Activated naive CD8-positive, alpha-beta T cell treated with anti-CD3 and anti-CD28 coated beads, Interleukin-2, amount 50 U/mL, for 24 hours (primary cell): ENCODE measurements at regions not wholly inside any gene's neighbourhood (a gene's known extent, or its start where the extent isn't known, plus 50 kb on each side); places are given as distances from the start of the nearest gene placed in this dataset.
"Not testable (repeated sequence)": the region's sequence is repeated elsewhere in the genome, so short reads cannot be mapped to it uniquely, and the experiment has no call there.

Source experiments
- ATAC-seq: fragments of 150-1000 bp; cut with Tn5 transposase; one replicate; pipeline ENCODE4 v1.10.0; 2021
- DNase-seq: peaks from one replicate; pipeline ENCODE4 v3.0.0; 2021
- H3K27ac Mint-ChIP-seq: one replicate; pipeline ENCODE4 v1.8.0; 2021; ENCODE audit warnings: mild to moderate bottlenecking, mixed read lengths
- H3K27me3 Mint-ChIP-seq: one replicate; pipeline ENCODE4 v1.8.0; 2021; ENCODE audit warnings: mixed read lengths
- H3K36me3 Mint-ChIP-seq: one replicate; pipeline ENCODE4 v1.8.0; 2021; ENCODE audit warnings: low read depth, mixed read lengths
- H3K4me1 Mint-ChIP-seq: one replicate; pipeline ENCODE4 v1.8.0; 2021; ENCODE audit warnings: mixed read lengths
- H3K4me3 Mint-ChIP-seq: one replicate; pipeline ENCODE4 v1.8.0; 2021; ENCODE audit warnings: mild to moderate bottlenecking, moderate library complexity, mixed read lengths
- H3K9me3 Mint-ChIP-seq: one replicate; pipeline ENCODE4 v1.8.0; 2021; ENCODE audit warnings: mixed read lengths

DNA sequence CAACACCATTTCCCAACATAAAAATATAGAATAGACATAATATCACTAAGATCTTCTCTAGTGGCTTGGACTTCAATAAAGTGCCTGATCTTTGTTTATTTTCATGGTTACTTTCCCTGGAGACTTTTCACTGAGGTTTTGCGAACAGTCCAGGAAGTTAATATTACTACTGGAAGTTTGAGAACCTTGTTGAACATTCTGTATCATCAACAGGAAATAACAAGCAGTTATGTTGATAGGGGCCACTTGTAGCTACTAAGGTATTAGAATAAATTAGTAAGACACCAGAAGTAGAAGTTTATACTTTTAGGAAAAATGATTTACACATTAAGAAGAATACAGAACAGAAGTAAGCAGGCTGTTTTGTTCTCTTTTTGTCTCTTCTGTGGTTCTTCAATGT is 180.2 kb downstream of the TFAP2B start:
- no peak overlapping the region for H3K27ac Mint-ChIP-seq
- H3K9me3 Mint-ChIP-seq: peaks cover 4% of the 10 kb centered on the region
- H3K4me3 Mint-ChIP-seq: no peak overlapping the region
- H3K27me3 Mint-ChIP-seq: no peaks in the 10 kb centered on the region
- ATAC-seq (no peak), DNase-seq (no peak)
- no peaks in the 10 kb centered on the region for H3K36me3 Mint-ChIP-seq
- no peaks in the 10 kb centered on the region for H3K4me1 Mint-ChIP-seq

DNA sequence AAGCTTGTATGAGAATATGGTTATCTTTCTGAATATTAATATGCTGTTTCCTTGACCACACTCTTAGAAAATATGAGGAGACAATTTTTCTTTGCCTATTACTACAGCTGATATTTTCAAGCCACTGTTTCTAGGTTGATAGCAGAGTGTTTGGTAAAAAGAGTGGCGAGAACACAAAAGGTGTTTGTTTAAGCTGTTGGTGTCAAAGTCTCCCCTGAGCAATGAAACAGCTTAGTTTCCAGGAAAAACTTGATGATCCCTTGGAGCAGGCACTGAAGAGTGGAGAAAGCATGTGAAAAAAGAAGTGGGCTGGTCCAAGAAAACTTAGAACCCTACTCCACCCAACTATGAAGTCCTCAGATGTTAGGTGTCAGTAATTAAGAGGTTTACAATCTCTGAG is 182.7 kb downstream of the TFAP2B start:
- no peak for DNase-seq
- Mint-ChIP-seq H3K27me3 (no peaks in the 10 kb centered on the region), H3K36me3 (no peaks in the 10 kb centered on the region), H3K27ac (no peak overlapping the region), H3K9me3 (peaks cover 4% of the 10 kb centered on the region), H3K4me1 (no peaks in the 10 kb centered on the region), H3K4me3 (no peak overlapping the region)
- no peak for ATAC-seq

DNA sequence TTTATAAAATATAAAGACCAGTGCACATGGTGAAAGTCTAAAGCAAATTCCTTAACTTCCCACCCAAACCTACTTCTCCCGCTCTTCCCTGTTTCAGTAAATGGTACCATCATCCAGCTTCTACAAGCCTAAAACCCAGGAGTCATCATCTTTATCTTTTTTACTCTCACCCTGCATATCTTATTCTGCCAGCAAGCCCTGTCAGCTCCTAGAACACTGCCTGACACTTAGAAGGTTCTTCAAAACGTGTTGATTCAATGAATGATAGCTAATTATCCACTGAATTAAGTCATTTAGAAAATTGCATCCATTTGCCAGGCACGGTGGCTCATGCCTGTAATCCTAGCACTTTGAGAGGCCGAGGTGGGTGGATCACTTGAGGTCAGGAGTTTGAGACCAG is 185.7 kb downstream of the TFAP2B start:
- no peaks in the 10 kb centered on the region for H3K36me3 Mint-ChIP-seq
- H3K27ac Mint-ChIP-seq: no peak overlapping the region
- no peaks in the 10 kb centered on the region for H3K27me3 Mint-ChIP-seq
- no peak for ATAC-seq
- DNase-seq: no peak
- H3K4me1 Mint-ChIP-seq: no peaks in the 10 kb centered on the region
- H3K4me3 Mint-ChIP-seq: no peak overlapping the region
- no peaks in the 10 kb centered on the region for H3K9me3 Mint-ChIP-seq

DNA sequence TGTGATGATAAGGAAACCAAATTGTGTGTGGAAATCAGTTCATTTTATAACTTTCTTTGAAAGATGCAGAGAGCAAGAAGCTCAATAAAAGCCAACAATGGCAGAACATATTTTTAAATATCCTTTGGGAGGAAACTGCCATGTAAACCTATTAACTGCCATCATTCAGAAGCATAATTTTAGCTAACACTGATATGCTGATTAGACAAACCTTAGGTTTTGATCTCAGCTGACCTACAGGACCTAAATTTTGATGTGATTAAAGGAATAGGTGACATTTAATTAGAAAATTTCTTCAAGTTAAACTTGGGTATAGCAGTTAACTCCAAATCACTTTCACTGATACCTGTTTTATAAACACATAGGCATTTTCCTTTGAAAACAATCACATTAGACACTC is 187.1 kb downstream of the TFAP2B start:
- DNase-seq (no peak), ATAC-seq (no peak)
- Mint-ChIP-seq H3K4me3 (no peak overlapping the region), H3K27ac (no peak overlapping the region), H3K36me3 (no peaks in the 10 kb centered on the region), H3K27me3 (no peaks in the 10 kb centered on the region), H3K9me3 (no peaks in the 10 kb centered on the region), H3K4me1 (no peaks in the 10 kb centered on the region)

GRCh38 chr6:51007237-51007636 is 188.6 kb downstream of the TFAP2B start:
- no peaks in the 10 kb centered on the region for H3K27me3 Mint-ChIP-seq
- no peak for DNase-seq
- no peaks in the 10 kb centered on the region for H3K4me1 Mint-ChIP-seq
- no peak overlapping the region for H3K4me3 Mint-ChIP-seq
- ATAC-seq: no peak
- H3K9me3 Mint-ChIP-seq: no peaks in the 10 kb centered on the region
- no peak overlapping the region for H3K27ac Mint-ChIP-seq
- no peaks in the 10 kb centered on the region for H3K36me3 Mint-ChIP-seq

- H3K36me3 Mint-ChIP-seq, H3K4me3 Mint-ChIP-seq, H3K27me3 Mint-ChIP-seq, H3K4me1 Mint-ChIP-seq, H3K27ac Mint-ChIP-seq, ATAC-seq, H3K9me3 Mint-ChIP-seq, DNase-seq: not testable (repeated sequence)
These were observed 190.0 kb downstream of the TFAP2B start for GRCh38 chr6:51008693-51009092.

DNA sequence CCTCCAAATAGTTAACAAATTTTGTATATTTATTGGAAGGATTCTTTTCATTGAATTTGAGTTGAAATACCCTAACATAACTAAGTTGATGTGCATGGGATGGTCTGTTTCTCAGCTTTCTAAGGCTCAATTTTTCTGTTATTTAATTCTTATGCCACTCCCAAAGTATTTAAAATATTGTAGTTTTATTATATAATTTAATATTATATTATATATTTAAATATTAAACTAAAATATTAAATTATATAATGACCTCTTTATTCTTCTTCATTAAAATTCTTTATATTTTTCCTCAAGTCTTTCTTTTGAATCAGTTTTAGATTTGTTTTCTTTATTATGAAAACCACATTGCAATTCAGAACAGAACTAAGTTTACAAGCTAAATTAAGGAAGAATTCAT is 194.7 kb downstream of the TFAP2B start:
- no peaks in the 10 kb centered on the region for H3K27me3 Mint-ChIP-seq
- no peak overlapping the region for H3K27ac Mint-ChIP-seq
- no peaks in the 10 kb centered on the region for H3K9me3 Mint-ChIP-seq
- no peaks in the 10 kb centered on the region for H3K4me1 Mint-ChIP-seq
- ATAC-seq (no peak), DNase-seq (no peak)
- H3K36me3 Mint-ChIP-seq: no peaks in the 10 kb centered on the region
- no peak overlapping the region for H3K4me3 Mint-ChIP-seq

DNA sequence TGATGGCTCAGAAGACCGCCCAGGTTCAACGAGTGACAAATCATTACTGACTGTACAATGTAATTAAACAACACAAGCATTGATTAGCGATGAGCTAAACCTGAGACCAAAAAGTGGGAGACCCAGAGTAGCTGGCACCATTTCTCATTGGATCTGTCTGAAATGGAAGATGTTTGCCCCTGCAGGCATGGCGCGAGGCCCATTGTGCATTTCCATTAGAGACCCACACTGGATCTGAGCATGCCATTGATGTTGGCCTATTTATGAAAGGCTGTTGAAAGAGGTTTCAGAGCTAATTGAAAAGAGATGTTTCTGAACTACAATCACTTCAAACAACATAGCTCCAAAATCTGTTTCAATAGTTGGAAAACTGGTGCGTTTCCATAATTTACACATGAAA is 196.7 kb downstream of the TFAP2B start:
- Mint-ChIP-seq H3K4me3 (no peak overlapping the region), H3K36me3 (no peaks in the 10 kb centered on the region), H3K27ac (no peak overlapping the region), H3K4me1 (no peaks in the 10 kb centered on the region), H3K9me3 (no peaks in the 10 kb centered on the region), H3K27me3 (no peaks in the 10 kb centered on the region)
- ATAC-seq (no peak), DNase-seq (no peak)

DNA sequence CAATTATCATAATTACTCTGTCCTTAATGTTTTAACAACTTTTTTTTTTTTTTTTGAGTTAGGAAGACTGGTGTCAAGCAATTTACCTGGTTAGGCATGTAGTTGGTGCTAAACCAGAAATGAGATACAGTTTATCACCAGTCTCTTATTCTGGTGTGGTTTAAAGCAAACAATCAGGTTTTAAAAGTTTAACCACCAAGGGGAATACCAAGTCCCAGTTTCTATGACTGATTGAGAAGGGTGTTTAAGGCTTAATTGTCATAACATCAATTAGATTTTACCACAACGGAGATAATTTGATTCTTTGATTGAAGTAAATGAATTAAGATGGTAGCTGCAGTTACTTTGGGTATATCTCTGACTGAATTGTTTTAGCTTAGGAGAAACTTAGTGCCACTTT is 197.8 kb downstream of the TFAP2B start:
- Mint-ChIP-seq H3K27ac (no peak overlapping the region), H3K4me3 (no peak overlapping the region), H3K4me1 (no peaks in the 10 kb centered on the region), H3K36me3 (no peaks in the 10 kb centered on the region), H3K9me3 (no peaks in the 10 kb centered on the region), H3K27me3 (no peaks in the 10 kb centered on the region)
- ATAC-seq (no peak), DNase-seq (no peak)

GRCh38 chr6:51019806-51020205 is 201.1 kb downstream of the TFAP2B start:
- no peak overlapping the region for H3K27ac Mint-ChIP-seq

GRCh38 chr6:51021171-51021570 is 202.5 kb downstream of the TFAP2B start:
- H3K27ac Mint-ChIP-seq: no peak overlapping the region
- no peaks in the 10 kb centered on the region for H3K27me3 Mint-ChIP-seq
- ATAC-seq (no peak), DNase-seq (no peak)
- H3K9me3 Mint-ChIP-seq: no peaks in the 10 kb centered on the region
- H3K4me3 Mint-ChIP-seq: no peak overlapping the region
- H3K36me3 Mint-ChIP-seq: no peaks in the 10 kb centered on the region
- H3K4me1 Mint-ChIP-seq: no peaks in the 10 kb centered on the region

More at GRCh38 chr6:51019806-51020205, 201.1 kb downstream of the TFAP2B start:
- no peaks in the 10 kb centered on the region for H3K4me1 Mint-ChIP-seq
- no peak overlapping the region for H3K4me3 Mint-ChIP-seq
- ATAC-seq: no peak
- DNase-seq: no peak
- H3K9me3 Mint-ChIP-seq: no peaks in the 10 kb centered on the region
- no peaks in the 10 kb centered on the region for H3K27me3 Mint-ChIP-seq
- H3K36me3 Mint-ChIP-seq: no peaks in the 10 kb centered on the region

GRCh38 chr6:51024126-51024525 is 205.5 kb downstream of the TFAP2B start:
- Mint-ChIP-seq H3K4me3 (no peak overlapping the region), H3K9me3 (no peaks in the 10 kb centered on the region), H3K36me3 (no peaks in the 10 kb centered on the region), H3K27ac (no peak overlapping the region), H3K4me1 (no peaks in the 10 kb centered on the region), H3K27me3 (no peaks in the 10 kb centered on the region)
- ATAC-seq (no peak), DNase-seq (no peak)

DNA sequence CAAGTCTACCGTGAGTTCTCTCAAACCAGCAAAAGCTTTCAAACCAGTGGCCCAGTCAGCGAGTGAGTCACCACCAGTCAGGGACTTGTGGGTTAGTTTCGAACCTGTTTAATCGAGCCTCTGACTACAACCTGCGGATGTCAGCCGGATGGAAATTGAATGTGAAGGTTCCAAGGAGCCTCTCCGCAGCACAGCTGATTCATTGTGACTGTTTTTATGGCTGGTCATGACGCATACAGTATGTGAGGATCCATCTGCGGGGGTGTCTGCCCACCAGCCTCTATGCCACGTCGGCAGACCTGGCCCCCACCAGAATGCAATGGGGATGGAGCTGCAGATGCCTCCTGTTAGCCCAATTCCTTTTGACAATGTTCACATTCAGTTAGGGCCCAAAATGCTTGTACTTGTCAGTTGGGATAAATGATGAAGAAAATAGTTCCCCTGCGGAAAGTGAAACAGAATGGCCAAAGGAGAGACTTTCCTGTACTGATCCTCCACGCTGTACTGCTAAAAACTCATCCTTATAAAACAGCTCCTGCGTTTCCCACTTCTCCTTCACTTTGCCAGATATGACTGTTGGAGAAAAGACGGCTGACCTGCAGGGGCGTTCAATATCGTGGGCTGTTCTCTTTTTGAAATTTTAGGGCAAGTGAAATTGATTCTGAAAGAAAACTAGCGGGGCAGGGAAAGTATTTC is 206.6 kb downstream of the TFAP2B start:
- H3K36me3 Mint-ChIP-seq: no peaks in the 10 kb centered on the region
- DNase-seq (no peak), ATAC-seq (no peak)

DNA sequence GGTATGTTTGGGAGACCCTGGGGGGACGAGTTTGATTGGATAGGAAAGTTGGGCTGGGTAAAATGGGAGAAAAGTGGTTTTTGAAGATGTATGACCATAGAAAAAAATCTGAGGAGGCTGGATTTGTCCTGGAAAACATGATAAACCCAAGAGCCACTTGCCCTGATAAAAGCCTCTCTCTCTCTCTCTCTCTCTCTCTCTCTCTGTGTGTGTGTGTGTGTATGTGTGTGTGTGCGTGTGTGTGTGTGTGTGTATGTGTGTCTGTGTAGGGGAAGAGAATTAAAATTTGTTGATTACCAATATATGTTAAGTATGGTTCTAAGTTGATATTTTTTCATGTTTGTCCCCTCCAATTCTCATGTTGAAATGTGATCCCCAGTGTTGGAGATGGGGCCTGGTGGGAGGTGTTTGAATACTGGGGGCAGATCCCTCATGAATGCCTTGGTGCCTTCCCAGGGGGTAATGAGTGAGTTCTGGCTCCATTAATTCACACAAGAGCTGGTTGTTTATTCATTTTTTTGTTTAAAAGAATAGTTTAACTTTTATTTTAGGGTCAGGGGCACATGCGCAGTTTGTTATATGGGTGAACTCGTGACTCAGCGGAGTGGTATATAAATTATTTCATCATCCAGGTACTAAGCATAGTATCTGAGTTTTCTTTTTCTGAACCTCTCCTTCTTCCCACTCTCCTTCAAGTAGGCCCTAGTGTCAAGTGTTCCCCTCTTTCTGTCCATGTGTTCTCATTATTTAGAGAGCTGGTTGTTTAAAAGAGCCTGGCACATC is 208.8 kb downstream of the TFAP2B start:
- Mint-ChIP-seq H3K27ac (no peak overlapping the region), H3K27me3 (no peaks in the 10 kb centered on the region), H3K4me1 (no peaks in the 10 kb centered on the region), H3K4me3 (no peak overlapping the region), H3K36me3 (no peaks in the 10 kb centered on the region), H3K9me3 (no peaks in the 10 kb centered on the region)
- DNase-seq (no peak), ATAC-seq (no peak)

More for the DNA sequence above, 206.6 kb downstream of the TFAP2B start:
- no peaks in the 10 kb centered on the region for H3K4me1 Mint-ChIP-seq
- H3K27ac Mint-ChIP-seq: no peak overlapping the region
- H3K9me3 Mint-ChIP-seq: no peaks in the 10 kb centered on the region
- H3K27me3 Mint-ChIP-seq: no peaks in the 10 kb centered on the region
- no peak overlapping the region for H3K4me3 Mint-ChIP-seq

GRCh38 chr6:51028276-51028675 is 209.6 kb downstream of the TFAP2B start:
- H3K27ac Mint-ChIP-seq: no peak overlapping the region
- no peaks in the 10 kb centered on the region for H3K36me3 Mint-ChIP-seq
- H3K4me1 Mint-ChIP-seq: no peaks in the 10 kb centered on the region
- no peaks in the 10 kb centered on the region for H3K27me3 Mint-ChIP-seq
- H3K4me3 Mint-ChIP-seq: no peak overlapping the region
- no peaks in the 10 kb centered on the region for H3K9me3 Mint-ChIP-seq
- ATAC-seq: no peak
- DNase-seq: no peak
